ENCODE measurements at regions not wholly inside any gene's neighbourhood (a gene's known extent, or its start where the extent isn't known, plus 50 kb on each side); places are given as distances from the start of the nearest gene placed in this dataset.
"Not testable (repeated sequence)": the region's sequence is repeated elsewhere in the genome, so short reads cannot be mapped to it uniquely, and the experiment has no call there.

DNA sequence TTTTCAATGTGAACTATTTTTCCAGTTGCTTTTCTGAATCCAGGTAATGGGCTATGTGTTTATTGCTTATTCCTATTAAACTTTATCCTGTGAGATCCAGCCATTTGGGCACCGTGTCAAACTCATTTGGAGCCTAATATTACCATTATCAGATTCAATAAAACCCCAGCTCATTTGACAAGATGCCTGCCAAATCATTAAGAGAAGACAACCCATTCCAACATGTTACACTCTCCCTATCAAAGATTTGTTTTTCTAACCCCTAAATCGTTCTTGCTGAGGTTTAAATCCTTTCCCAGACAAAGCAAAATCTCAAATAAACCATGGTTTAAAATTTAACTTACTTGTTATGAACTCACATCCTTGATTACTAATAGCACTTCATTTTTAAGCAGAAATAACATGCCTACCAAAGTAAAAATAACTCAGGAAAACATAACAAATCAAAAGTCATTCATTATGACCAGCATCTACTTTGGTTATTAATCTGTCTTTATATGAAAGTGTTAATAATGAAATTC, 130.0 kb upstream of the TCF21 start:
- no peak for FAIRE-seq

DNA sequence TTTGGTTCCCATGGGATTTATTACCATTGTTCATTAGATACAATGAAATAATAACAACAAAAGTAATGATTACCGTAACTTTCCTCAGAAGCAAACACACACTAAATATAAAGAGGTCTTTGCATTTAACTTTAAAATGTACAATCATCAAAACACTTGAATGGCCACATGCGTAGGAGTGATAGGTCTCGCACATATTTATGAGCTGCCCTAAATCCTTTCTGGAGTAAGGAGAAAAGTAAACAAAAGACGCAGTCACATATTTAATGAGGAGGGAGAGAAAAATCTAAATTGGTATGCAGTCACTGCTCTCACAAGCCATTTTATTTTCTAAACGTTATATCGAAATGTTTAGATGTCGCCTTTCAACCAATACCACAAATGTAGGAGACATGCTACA, 129.4 kb upstream of the TCF21 start:
- no peak for FAIRE-seq

DNA sequence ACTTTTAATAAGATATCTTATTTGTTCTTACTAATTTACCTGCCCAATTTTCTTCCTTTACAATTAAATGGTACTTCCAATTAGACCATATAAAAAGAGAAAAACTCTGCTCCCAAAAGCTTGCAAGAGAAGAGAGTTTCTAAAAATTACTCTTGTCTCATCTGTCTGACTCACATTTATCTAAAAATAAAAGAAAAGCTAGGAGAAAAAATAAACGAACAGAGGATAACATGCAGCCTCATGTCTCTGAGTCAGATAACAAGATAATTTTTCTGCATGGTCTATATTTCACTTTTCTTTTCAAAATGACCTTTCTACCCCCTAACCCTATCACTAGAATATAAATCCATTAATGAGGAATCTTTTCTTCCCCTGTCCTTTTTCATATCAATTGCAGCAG, 127.2 kb upstream of the TCF21 start:
- FAIRE-seq, result no peak

DNA sequence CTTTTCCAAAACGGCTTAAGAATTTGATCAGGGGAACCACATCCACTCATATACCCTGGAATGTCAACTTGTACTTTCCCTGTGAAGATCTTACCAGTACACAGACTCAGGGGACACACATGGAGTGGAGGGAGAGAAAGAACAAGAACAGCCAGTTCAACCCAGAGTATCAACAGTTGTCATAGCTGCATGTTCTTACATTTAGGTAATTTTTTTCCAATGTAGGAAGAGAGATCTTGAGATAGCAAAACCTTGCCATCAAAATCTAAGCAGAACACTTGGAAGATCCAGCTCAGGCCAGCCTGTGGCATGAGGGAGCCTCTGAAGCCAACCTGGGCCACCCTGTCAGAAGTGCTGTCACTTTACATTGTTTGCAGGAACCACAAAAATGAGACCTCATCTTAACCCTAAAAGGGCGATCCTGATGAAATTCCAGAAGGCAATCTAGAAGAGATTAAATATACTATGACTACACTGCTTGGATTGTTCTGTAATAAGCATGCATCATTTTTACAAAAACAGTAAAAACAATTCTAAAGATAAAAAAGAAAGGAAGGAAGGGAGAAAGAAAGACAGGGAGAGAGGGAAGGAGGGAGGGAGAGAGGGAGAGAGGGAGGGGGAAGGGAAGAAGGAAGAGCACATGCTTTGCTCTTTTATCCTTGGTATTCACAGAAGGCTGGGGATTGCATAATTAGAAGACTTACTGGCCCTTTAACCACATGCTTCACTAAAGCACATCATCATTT, 124.7 kb upstream of the TCF21 start:
- FAIRE-seq, result no peak

DNA sequence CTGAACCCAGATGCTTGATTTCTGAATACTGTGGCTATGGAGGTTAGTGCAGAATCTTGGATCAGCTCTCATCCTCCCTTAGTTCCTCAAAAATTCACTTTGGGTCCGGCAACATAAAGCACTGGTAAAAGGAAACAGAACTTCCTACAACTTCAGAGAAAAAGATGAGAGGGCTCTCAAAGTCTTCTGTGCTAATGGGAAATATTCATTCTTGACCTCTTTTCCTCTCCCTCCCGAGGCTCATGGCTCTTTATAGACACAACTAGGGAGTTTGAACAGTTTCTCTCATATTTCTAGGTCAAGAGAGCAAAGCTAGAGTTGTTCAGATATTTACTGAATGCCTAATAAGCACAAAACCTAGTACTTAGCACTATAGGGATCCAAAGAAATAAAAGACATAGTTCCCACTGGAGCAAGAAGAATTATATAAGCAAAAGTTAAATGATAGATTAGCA, 124.1 kb upstream of the TCF21 start:
- no peak for FAIRE-seq

DNA sequence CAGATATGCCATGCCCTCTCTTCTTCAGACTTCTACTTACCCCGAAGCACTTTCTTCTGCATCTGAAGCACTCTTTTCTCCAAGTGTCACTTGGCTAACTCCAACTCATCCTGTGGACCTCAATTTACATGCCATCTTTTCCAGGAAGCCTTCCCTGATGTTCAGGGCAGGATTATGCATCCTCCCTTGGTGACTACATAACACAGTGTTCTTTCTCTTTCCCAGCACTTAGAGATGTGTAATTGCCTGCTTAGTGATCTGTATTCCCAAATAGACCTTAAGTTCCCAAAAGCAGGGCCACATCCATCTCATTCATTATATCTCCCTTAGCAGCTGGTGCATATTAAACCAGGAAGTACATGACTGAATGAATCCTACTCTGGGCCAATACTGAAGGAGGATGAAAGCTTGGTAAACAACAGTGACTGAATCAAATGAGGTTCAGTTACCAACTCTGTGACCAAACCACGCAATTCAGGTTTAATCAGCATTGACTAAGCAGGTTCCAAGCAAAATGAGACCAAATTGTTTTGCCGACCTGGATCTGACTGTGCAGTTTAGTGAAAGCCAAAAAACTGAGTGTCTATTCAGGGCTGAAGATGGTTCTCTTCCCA, 121.4 kb upstream of the TCF21 start:
- FAIRE-seq, result no peak

DNA sequence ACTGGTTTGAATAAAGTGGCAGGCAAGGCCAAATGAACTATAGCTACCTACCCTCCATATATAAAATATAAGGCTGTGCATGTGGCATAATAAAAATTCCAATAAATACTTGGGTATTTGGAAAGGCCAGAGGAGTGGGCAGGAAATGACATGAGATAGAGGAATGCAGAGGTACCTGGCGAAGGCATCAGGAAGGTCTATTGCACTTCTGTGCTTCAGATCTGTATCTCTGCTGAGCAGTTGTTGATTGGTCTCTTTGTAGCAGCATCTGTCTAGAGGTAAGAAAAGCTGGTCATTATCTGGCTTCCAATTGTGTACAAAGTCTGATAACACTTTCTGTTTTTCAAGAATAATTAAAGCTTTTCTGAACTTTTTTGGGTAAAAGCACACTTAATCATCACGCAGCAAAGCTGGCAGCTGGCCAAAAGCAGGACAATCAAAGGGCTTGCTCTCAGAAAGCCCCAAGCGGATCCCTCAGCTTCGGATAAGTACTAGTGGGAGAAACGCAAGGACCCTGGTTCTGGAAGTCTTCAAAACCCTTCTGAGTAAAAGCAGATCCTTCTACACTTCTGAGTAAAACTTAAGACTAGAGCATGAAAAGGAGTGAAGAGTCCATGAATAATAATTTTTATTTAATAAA, 120.1 kb upstream of the TCF21 start:
- no peak for FAIRE-seq

DNA sequence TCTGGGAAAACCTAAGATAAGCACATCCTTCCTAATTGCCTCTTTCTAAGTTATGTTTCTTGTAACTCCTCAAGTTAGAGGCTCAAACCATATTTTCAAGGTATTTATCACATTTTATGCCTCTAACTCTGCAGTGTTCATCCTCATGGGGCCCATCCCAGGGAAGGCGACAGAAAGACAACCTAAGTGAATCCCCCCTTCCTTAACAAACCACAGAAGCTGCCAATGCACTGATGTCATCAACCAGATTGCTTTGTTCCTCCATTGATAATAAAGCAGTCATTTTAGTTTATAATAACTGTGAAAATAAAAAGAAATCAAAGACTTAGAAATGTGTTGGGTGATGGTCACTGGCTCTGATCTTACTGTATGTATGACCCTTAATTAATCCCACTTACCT, 119.5 kb upstream of the TCF21 start:
- no peak for FAIRE-seq

DNA sequence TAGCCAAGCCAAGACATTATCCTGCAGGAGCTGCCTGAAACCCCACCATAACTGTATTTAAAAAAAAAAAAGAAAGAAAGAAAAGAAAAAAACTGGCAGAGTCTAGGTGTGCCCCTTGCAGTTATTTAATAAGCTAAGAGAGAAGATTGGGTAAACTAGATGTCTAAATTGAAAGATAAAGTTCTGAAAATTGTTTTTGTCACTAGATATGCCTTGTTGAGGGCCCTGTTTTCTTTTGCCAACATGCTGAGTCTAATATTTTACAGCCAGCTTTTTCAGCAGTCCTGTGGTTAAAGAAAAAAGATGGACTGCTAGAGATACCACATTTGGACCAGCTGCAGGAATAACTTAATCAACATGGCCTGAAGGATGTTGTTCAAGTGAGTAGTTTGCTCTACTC, 116.3 kb upstream of the TCF21 start:
- FAIRE-seq, result no peak

DNA sequence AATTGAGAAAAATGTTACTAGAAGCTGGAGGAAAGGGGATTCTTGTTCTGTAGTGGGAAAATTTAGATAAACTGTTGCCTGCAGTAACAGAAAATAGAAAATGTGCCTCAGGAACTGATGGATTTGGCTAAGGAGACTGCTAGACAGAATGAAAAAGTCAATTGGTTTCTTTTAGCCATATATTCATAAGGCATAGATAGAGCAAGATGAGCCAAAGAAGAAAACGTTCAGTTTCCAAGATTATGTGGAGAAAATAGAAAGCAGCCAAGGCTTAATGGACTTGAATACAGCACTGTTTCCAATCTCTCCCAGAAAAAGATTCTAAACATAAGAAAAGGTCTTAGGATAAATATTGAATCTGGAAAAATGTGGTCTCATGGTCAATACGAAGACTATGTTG, 115.1 kb upstream of the TCF21 start:
- FAIRE-seq, result no peak

DNA sequence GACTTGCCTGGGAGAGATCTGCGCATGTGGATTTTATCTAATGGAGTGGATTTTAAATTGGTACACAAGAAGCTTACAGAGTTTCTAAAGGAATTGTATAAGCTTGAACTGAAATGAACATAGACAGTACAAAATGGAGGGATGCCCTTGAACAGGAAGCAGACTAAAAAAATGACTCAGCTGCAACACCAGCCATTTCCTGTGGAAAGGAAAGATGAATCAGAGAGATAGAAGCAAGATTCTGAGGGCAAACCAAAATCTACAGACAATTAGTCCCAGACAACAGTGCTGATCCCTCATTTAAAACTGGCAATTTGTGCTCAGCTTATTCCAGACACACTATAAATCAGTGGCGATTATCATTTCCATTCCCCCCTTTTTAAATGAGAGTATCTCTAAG, 114.6 kb upstream of the TCF21 start:
- FAIRE-seq, result no peak

DNA sequence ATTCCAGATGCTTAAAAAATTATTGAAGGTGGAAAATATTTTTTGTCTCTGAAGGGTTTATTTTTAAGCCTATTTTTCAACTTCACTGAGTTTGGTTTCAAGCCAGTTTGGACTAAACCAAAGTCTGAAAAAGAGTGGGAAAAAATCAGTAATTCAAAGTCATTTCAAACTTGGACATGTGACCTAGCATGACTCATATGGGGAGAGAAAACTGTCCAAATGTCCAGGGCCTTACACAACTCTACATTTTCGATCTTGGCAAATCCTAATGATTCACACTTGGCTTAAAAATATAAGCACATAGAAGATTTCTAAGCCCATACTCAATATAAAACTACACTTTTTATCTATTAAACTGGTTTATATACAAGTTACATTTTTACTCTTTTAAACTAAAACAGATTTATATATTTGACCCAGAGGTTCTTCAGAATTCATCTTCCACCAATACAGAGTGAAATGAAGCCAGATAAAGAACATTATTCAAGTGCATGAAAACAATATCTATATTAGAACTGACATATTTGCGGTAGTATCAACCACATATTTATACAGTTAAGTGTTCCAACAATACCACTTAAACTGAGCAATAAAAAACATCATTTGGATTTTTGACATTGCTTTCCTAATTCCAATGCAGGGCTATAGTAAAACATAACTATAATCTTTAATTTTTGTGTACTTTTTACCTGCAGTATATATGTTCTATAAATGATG, 110.3 kb upstream of the TCF21 start:
- no peak for FAIRE-seq

DNA sequence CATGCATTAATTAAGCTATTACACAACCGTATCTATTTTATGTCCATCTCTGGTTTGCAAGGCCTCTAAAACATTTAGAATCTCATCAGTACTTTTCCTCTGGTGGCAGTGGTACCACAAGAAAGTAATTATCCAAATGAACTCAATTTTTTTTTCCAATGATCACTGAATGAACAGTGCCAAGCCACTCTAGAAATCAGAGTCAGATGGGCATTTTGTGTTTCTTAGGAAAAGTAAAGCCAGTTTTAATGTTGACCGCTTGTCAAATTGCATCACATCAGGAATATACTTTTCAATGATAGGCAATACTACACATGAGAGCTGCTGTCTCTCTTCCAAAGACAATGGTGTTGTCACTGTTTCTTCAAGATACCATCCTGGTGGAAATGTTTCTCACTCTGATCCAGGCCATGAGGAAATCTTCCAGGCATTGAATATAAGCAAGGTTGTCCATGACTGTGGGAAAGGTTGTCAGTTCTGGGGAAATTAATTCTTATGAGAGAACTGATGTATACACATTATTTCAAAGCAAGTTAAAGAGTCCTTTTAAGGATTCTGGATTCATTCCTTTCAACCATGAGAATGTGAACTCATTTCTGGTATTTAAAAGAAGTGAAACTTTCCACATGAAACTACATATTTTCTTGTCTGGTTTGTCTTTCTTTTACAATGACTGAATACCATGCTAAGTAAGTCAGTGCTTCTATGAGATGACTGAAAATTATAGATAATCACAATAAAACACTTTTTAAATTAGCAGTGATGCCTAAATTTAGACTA, 108.8 kb upstream of the TCF21 start:
- FAIRE-seq, result no peak

DNA sequence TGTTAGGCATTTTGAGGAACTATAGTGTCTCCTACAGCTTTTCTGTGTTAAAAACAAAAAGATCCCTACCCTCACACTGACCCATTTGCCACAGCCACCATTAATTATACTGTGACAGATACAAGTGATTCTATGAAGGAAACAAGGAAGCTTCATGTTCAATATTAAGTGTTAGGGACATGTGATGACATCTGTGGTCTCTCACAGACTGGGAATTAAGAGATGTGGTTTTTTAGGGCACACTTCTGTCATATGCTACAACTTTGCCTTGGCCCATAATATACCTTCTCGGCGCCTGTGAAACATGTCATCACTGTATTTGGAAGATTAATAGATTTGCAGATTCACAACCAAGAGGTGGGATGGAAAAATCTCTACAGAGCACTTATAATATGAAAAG, 102.9 kb upstream of the TCF21 start:
- FAIRE-seq, result no peak

DNA sequence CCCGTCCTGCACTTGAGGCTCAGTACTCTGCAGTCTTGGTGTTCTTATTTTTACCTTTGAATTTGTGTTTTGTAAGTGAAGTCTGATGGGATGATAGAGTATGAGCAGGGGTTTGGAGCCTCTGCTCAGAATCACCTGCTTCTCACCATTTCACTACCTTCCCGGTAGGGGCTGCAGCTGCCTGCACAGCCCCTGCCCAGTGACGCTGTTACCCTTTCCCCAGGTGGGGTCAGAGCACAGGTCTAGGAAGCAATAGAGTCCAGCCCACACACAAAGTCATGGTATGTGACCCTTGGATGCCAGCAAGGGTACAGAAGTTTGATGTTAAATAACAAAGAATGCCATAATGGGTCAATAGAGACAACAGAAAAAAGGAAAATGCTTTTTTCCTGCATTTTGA, 101.8 kb upstream of the TCF21 start:
- FAIRE-seq, result no peak

DNA sequence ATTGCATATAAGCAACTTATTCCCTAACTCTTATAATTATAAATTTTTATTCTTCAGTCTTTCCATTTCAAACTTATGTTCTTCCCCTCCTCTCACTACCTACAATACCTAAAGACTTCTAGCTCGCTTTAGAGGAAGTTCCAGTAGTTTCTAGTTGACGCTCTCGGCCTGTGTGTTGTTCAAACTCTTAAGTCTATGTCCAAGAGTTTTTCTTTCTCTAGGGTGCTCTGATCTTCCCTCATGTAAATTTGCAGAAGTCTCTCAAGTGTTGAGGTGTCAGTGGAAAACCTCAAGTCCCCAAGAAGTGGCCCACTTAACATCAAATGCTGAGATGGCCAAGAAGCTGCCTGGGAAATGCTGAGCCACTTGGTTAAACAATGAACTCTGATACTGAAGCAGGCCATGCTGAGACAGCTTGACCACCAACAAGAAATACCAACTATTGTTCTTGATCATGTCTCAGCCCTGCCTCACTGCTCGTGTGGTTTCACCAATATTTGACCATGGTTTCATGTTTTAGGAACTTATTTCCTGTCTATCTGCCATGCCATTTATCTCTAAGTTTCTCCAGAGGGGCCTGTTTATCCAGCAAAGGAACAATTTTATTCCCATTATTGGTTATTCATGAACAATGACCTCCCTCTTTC, 100.9 kb upstream of the TCF21 start:
- FAIRE-seq, result no peak

DNA sequence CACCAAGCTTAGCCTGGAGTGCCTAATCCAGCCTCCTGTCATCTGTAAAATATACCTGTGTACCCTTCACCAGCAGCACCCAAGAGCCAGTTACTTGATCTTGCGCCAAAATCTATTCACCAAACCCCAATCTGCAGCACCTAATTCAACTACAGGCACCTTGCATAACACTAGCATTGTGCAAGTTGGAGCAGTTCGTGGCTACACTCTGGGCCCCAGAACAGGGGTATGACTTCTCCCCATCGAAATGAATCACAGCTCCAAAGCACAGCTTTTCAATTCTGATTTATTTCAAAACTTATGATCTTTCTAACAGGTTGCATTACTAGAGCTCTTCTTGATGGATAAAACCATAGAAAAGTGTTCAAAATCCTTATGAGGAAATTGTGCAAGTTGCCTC, 100.4 kb upstream of the TCF21 start:
- FAIRE-seq, result no peak

DNA sequence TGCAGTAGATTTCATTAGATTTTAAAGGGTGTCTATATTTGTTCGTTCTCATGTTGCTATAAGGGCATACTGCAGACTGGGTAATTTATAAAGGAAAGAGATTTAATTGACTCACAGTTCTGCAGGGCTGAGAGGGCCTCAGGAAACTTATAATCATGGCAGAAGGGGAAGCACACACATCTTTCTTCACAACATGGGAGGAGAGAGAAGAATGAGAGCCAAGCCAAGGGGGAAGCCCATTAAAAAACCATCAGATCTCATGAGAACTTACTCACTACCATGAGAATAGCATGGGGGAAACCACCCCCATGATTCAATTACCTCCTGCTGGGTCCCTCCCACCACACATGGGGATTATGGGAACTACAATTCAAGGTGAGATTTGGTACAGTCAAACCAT, 99.5 kb upstream of the TCF21 start:
- not testable (repeated sequence) for FAIRE-seq

DNA sequence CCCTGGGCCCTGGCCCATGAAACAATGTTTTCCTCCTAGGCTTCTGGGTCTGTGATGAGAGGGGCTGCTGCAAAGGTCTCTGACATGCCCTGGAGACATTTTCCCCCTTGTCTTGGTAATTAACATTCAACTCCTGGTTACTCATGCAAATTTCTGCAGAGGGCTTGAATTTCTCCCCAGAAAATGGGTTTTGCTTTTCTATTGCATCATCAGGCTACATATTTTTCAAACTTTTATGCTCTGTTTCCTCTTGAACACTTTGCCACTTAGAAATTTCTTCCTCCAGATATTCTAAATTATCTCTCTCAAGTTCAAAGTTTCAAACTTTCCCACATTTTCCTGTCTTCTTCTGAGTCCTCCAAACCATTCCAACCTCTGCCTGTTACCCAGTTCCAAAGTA, 98.2 kb upstream of the TCF21 start:
- not testable (repeated sequence) for FAIRE-seq

DNA sequence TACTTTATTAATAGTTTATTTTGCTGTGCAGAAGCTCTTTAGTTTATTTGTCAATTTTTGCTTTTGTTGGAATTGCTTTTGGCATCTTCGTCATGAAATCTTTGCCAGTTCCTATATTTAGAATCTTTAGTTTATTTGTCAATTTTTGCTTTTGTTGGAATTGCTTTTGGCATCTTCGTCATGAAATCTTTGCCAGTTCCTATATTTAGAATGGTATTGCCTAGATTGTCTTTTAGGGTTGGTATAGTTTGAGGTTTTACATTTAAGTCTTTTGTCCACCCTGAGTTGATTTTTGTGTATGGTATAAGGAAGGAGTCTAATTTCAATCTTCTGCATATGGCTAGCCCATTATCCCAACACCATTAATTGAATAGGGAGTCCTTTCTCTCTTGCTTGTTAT, 93.9 kb upstream of the TCF21 start:
- not testable (repeated sequence) for FAIRE-seq

DNA sequence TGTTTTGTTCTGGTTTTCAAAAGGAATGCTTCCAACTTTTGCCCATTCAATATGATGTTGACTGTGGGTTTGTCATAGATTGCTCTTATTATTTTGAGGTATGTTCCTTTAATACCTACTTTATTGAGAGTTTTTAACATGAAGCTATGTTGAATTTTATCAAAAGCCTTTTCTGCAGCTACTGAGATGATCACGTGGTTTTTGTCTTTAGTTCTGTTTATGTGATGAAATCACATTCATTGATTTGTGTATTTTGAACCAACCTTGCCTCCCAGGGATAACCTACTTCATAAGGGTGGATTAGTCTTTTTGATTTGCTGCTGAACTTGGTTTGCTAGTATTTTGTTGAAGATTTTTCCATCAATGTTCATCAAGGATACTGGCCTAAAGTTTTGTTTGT, 92.7 kb upstream of the TCF21 start:
- no peak for FAIRE-seq

DNA sequence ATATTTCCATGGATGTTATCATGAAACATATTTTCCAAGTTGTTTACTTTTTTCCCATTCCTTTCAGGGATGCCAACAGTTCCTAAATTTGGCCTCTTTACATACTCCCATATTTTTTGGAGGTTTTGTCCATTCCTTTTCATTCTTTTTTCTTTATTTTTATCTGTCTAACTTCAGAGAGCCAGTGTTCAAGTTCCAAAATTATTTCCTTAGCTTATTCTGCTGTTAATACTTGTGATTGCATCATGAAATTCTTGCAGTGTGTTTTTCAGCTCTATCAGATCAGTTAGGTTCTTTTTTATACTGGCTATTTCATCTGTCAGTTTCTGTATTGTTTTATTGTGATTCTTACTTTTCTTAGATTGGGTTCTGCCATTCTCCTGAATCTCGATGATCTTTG, 89.9 kb upstream of the TCF21 start:
- FAIRE-seq, result no peak

Measured in G401.6 (cell line).